HK-2 (cell line): ENCODE measurements at regions not wholly inside any gene's neighbourhood (a gene's known extent, or its start where the extent isn't known, plus 50 kb on each side); places are given as distances from the start of the nearest gene placed in this dataset.

Source experiments
- DNase-seq: peaks from one replicate; pipeline ENCODE4 v3.0.0-alpha.2; 2018; ENCODE audit not compliant: unreplicated experiment

- no peak for DNase-seq
Observed at GRCh38 chr3:193989186-193989585, 146.8 kb upstream of the HES1 start.

- no peak for DNase-seq
Observed at GRCh38 chr3:193991666-193992424, 144.1 kb upstream of the HES1 start.

GRCh38 chr3:193992425-193993037 lies 143.4 kb upstream of the HES1 start:
- DNase-seq = no peak

- no peak for DNase-seq
Observed at GRCh38 chr3:193996221-193996620, 139.7 kb upstream of the HES1 start.

GRCh38 chr3:193996641-193997089 lies 139.3 kb upstream of the HES1 start:
- DNase-seq = no peak

GRCh38 chr3:193997228-193998122 lies 138.5 kb upstream of the HES1 start:
- no peak for DNase-seq

GRCh38 chr3:193998123-193998448 lies 137.9 kb upstream of the HES1 start:
- no peak for DNase-seq

GRCh38 chr3:193998628-193999195 lies 137.2 kb upstream of the HES1 start:
- DNase-seq = no peak

- no peak for DNase-seq
Observed at GRCh38 chr3:194000100-194000499, 135.8 kb upstream of the HES1 start.

GRCh38 chr3:194000712-194001111 lies 135.2 kb upstream of the HES1 start:
- no peak for DNase-seq

- DNase-seq = no peak
Observed at GRCh38 chr3:194001728-194002459, 134.1 kb upstream of the HES1 start.

- peak; percentile 83 for DNase-seq
Observed at GRCh38 chr3:194003114-194004057, 132.6 kb upstream of the HES1 start.

GRCh38 chr3:194005930-194006501 lies 129.9 kb upstream of the HES1 start:
- DNase-seq = no peak

GRCh38 chr3:194007592-194008337 lies 128.2 kb upstream of the HES1 start:
- DNase-seq = no peak

GRCh38 chr3:194009019-194009418 lies 126.9 kb upstream of the HES1 start:
- no peak for DNase-seq

- DNase-seq = no peak
Observed at GRCh38 chr3:194009892-194010533, 125.9 kb upstream of the HES1 start.

GRCh38 chr3:194011807-194012206 lies 124.1 kb upstream of the HES1 start:
- DNase-seq = no peak

GRCh38 chr3:194013928-194014327 lies 122.0 kb upstream of the HES1 start:
- no peak for DNase-seq

- no peak for DNase-seq
Observed at GRCh38 chr3:194014756-194015155, 121.2 kb upstream of the HES1 start.
